ENCODE measurements at regions not wholly inside any gene's neighbourhood (a gene's known extent, or its start where the extent isn't known, plus 50 kb on each side); places are given as distances from the start of the nearest gene placed in this dataset.

DNA sequence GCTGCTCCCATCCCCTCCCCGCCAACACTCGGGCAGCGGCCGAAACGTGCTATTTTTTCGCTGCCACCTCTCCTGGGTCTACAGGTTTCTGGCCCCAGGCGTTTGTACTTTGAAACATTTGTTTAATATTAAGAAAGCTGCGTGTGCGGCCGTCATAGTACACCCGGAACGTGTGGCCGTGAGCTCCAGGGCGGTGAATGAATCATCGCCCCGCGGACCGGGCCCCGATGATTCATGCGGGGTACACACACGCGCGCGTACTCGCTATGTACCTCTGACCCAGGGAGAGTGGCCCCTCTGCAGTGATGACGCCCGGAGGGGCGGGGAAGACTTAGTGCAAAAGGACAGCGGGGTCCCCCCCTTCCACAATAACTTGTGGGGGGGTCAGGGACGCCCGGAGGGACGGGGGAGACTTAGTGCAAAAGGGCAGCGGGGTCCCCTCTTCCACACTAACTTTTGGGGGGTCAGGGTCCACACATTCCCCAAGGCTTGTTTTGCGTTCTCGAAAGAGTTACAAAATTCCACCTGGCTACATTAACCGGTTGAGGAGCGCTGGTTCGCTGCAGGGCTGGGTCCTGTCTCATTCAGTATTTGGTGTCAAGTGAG lies 56.5 kb upstream of the PCGF5 start:
- no peaks in the 10 kb centered on the region for H3K9me3 Mint-ChIP-seq
- intact Hi-C loops (cut with micrococcal nuclease): loop anchor here (1.0 to 5.0 kb wide), 11 partner anchors 17 to 633 kb away; partner anchors contain the start of genes HECTD2, PCGF5 and TNKS2
- TF ChIP-seq, protein P1, sequence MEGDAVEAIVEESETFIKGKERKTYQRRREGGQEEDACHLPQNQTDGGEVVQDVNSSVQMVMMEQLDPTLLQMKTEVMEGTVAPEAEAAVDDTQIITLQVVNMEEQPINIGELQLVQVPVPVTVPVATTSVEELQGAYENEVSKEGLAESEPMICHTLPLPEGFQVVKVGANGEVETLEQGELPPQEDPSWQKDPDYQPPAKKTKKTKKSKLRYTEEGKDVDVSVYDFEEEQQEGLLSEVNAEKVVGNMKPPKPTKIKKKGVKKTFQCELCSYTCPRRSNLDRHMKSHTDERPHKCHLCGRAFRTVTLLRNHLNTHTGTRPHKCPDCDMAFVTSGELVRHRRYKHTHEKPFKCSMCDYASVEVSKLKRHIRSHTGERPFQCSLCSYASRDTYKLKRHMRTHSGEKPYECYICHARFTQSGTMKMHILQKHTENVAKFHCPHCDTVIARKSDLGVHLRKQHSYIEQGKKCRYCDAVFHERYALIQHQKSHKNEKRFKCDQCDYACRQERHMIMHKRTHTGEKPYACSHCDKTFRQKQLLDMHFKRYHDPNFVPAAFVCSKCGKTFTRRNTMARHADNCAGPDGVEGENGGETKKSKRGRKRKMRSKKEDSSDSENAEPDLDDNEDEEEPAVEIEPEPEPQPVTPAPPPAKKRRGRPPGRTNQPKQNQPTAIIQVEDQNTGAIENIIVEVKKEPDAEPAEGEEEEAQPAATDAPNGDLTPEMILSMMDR (IDR thresholded peaks at IDR 0.05): no peak
- peak overlapping the region; percentile 92 for H3K27ac Mint-ChIP-seq
- peak overlapping the region; percentile 90 for H3K4me3 Mint-ChIP-seq
- ATAC-seq (ENCODE audit: low read depth) (peak; percentile 47), DNase-seq (peak; percentile 62)
- H3K36me3 Mint-ChIP-seq (ENCODE audit: low read depth): peaks cover 13% of the 10 kb centered on the region
- CTCF ChIA-PET: interaction anchor here (1.0 to 2.7 kb wide), 8 partner anchors 38 to 252 kb away, joined by 4 to 15 read pairs (median 6); partner anchors contain the start of gene PCGF5
- POLR2A ChIA-PET: interaction anchor here (0.7 to 3.5 kb wide), 31 partner anchors 8 to 292 kb away, joined by 3 to 53 read pairs (median 5); partner anchors contain the start of genes PCGF5 and RPP30
- peaks cover 55% of the 10 kb centered on the region for H3K4me1 Mint-ChIP-seq
- H3K27me3 Mint-ChIP-seq: no peaks in the 10 kb centered on the region

DNA sequence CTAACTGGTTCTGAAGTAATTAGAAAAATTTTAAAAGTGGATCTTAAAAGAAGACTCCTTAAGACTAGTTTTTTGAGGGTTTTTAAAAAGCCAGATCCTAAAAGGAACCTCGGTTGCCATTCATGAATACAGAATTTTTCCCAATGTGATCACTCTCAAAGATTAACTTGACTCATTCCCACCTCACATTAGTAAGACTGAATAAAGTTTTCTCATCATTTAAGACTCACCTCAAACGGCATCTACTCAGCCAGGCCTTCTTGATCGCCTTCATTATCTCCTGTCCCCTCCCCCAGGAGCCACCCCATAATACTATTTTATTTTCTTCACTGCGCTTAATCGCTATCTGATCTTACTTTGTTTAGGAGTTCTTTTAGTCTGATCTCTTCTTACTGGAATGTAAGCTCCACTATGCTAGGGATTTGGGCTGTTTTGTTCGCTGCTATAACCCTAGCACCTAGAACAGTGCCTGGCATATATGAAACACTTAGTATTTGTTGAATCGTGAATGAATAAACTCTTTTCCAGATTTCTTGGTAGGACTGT lies 55.9 kb upstream of the PCGF5 start:
- CTCF ChIA-PET: interaction anchor here (1.6 to 2.7 kb wide), 3 partner anchors 37 to 157 kb away, joined by 8 to 15 read pairs (median 9); no protein-coding TSS in a partner anchor
- TF ChIP-seq, protein P1 (IDR thresholded peaks at IDR 0.05): no peak
- H3K27me3 Mint-ChIP-seq: no peaks in the 10 kb centered on the region
- peak overlapping the region; percentile 90 for H3K4me3 Mint-ChIP-seq
- peaks cover under 1% of the 10 kb centered on the region for H3K9me3 Mint-ChIP-seq
- intact Hi-C loops (cut with micrococcal nuclease): loop anchor here (1.0 to 5.0 kb wide), 4 partner anchors 16 to 633 kb away; partner anchors contain the start of gene TNKS2
- POLR2A ChIA-PET: interaction anchor here (1.5 to 3.2 kb wide), 4 partner anchors 40 to 61 kb away, joined by 9 to 53 read pairs (median 15); partner anchors contain the start of gene PCGF5
- H3K36me3 Mint-ChIP-seq (ENCODE audit: low read depth): peaks cover 14% of the 10 kb centered on the region
- H3K27ac Mint-ChIP-seq: peak overlapping the region; percentile 92
- H3K4me1 Mint-ChIP-seq: peaks cover 58% of the 10 kb centered on the region
- ATAC-seq (ENCODE audit: low read depth): no peak
- DNase-seq: no peak

DNA sequence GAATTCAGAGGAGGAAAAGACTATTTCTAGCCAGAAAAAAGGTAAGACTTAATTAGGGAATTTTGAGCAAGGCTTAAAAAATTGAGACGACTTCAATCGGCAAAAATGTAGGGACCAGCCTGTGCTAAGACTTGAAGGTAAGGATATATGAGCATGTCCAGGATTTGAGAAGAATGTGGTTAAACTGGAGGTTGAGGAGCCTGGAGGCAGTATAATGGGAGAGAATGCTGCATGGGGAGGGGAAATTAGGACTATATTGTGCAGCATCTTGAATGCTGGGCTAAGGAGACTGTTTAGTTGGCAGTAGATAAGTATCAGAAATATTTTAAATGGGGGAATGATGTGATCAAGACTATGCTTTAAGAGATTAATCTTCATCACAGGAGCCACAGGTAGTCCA lies 53.1 kb upstream of the PCGF5 start:
- TF ChIP-seq, protein P1 (IDR thresholded peaks at IDR 0.05): no peak
- Mint-ChIP-seq H3K27me3 (no peaks in the 10 kb centered on the region), H3K9me3 (peaks cover 7% of the 10 kb centered on the region), H3K36me3 (ENCODE audit: low read depth) (peaks cover 26% of the 10 kb centered on the region), H3K27ac (no peak overlapping the region), H3K4me3 (no peak overlapping the region), H3K4me1 (peaks cover 67% of the 10 kb centered on the region)
- CTCF ChIA-PET: no interaction called here
- ATAC-seq (ENCODE audit: low read depth) (no peak), DNase-seq (no peak)
- POLR2A ChIA-PET: no interaction called here
- intact Hi-C loops (cut with micrococcal nuclease): no loop called here

DNA sequence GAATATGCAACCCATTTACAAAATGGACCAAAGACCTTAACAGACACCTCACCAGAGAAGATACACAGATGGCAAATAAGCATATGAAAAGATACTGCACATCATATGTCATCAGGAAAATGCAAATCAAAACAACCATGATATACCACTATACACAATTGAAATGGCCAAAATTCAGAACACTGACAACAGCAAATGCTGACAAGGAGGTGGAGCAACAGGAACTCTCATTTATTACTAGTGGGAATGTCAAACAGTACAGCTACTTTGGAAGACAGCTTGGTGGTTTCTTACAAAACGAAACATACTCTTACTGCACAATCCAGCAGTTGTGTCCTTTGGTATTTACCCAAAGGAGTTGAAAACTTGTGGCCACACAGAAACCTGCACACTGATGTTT lies 50.0 kb upstream of the PCGF5 start:
- peaks cover 55% of the 10 kb centered on the region for H3K4me1 Mint-ChIP-seq
- TF ChIP-seq, protein P1 (IDR thresholded peaks at IDR 0.05): no peak
- intact Hi-C loops (cut with micrococcal nuclease): no loop called here
- no peak overlapping the region for H3K27ac Mint-ChIP-seq
- DNase-seq (no peak), ATAC-seq (ENCODE audit: low read depth) (no peak)
- H3K27me3 Mint-ChIP-seq: no peaks in the 10 kb centered on the region
- ChIA-PET CTCF (interaction anchor here (1.3 kb wide), 1 partner anchor 82 kb away, joined by 5 read pairs; no protein-coding TSS in a partner anchor), POLR2A (interaction anchor here (0.6 kb wide), 1 partner anchor 22 kb away, joined by 3 read pairs; no protein-coding TSS in a partner anchor)
- H3K36me3 Mint-ChIP-seq (ENCODE audit: low read depth): peaks cover 35% of the 10 kb centered on the region
- H3K9me3 Mint-ChIP-seq: peaks cover 7% of the 10 kb centered on the region
- no peak overlapping the region for H3K4me3 Mint-ChIP-seq

Data from activated B cell treated with CpG ODN at 0.5 μM for 24 hours (primary cell).